GM06990 (cell line): ENCODE measurements at regions not wholly inside any gene's neighbourhood (a gene's known extent, or its start where the extent isn't known, plus 50 kb on each side); places are given as distances from the start of the nearest gene placed in this dataset.

Experiments
- DNase-seq: peaks from one replicate; pipeline ENCODE4 v3.0.0-alpha.2; 2011; ENCODE audit not compliant: insufficient read length; ENCODE audit errors: extremely low read depth
- H3K27me3 ChIP-seq: replicated peaks from 2 replicates; pipeline ENCODE4 v1.6.0; 2011; ENCODE audit warnings: low read length; ENCODE audit not compliant: control insufficient read depth, insufficient read depth
- H3K36me3 ChIP-seq: 2 replicates; pipeline ENCODE4 v1.5.1; 2011; ENCODE audit warnings: low read length; ENCODE audit not compliant: control insufficient read depth, insufficient read depth
- H3K4me3 ChIP-seq: replicated peaks from 2 replicates; pipeline ENCODE4 v1.5.1; 2011; ENCODE audit warnings: low read depth, mild to moderate bottlenecking, control low read depth, low read length
- TF ChIP-seq, protein P1 (sequence below): IDR thresholded peaks from 2 replicates; pipeline ENCODE4 v1.5.1; 2011; ENCODE audit warnings: low read length, control low read depth, mild to moderate bottlenecking, inconsistent platforms; ENCODE audit not compliant: insufficient read depth, poor library complexity, severe bottlenecking

DNA sequence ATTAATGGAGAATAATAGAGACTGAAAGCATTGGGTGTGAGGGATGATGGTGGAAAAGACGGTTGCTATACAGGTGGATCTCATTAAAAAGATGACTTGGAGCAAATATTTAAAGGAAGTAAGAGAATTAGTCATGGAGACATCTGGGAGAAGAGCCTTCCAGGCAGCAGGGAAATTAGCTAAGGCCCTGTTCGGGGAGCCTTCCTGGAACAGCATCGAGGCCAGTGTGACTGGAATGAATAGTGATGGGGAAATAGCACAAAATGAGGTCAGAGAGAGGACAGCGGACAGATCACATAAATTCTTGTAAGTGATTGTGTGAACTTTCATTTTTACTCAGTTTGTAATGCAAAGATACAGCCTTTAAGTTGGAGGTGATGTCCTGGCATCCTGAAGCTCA lies 842.3 kb downstream of the SLC6A15 start:
- TF ChIP-seq, protein P1, sequence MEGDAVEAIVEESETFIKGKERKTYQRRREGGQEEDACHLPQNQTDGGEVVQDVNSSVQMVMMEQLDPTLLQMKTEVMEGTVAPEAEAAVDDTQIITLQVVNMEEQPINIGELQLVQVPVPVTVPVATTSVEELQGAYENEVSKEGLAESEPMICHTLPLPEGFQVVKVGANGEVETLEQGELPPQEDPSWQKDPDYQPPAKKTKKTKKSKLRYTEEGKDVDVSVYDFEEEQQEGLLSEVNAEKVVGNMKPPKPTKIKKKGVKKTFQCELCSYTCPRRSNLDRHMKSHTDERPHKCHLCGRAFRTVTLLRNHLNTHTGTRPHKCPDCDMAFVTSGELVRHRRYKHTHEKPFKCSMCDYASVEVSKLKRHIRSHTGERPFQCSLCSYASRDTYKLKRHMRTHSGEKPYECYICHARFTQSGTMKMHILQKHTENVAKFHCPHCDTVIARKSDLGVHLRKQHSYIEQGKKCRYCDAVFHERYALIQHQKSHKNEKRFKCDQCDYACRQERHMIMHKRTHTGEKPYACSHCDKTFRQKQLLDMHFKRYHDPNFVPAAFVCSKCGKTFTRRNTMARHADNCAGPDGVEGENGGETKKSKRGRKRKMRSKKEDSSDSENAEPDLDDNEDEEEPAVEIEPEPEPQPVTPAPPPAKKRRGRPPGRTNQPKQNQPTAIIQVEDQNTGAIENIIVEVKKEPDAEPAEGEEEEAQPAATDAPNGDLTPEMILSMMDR: no peak
- no peaks in the 10 kb centered on the region for H3K36me3 ChIP-seq
- DNase-seq: no peak
- no peaks in the 10 kb centered on the region for H3K27me3 ChIP-seq
- H3K4me3 ChIP-seq: no peak overlapping the region

DNA sequence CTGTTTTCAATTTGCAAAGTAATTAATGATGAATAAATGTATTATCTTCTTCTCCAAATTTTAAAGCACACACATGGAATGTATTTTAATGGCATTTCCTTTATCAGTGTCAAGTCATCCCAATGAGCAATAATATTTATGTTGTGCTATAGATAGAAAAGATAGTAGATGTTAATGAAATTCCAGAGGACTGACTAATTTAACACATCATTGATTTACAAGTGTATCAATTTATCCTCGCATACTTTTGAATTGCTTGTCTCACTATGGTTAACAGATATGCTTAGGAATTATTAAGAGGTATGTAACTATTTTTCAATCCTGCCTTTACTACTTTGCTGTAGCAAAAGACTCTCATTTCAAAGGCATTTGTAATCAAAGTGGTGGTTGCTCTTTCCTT lies 842.9 kb downstream of the SLC6A15 start:
- no peak for DNase-seq
- Histone ChIP-seq H3K4me3 (no peak overlapping the region), H3K27me3 (no peaks in the 10 kb centered on the region), H3K36me3 (no peaks in the 10 kb centered on the region)
- TF ChIP-seq, protein P1: no peak

DNA sequence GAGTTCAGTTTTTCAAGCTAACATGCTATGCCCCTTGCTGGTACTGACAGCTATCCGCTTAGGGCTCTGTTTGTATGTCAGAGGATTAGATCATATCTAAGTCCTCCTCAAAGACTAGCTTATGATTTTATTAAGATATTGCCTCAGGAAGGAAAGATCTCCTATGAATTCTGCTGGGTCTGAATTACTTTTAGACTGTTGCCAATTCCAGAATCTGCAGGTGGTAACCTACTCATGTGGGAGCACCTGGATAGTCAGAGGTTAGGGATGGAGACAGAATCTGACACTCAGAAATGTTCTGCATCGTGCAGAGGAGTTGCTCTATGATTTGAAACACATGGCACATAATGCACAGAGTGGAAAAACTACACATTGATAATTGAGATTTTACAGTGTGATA lies 843.4 kb downstream of the SLC6A15 start:
- H3K27me3 ChIP-seq: no peaks in the 10 kb centered on the region
- TF ChIP-seq, protein P1: no peak
- no peak for DNase-seq
- H3K4me3 ChIP-seq: no peak overlapping the region
- no peaks in the 10 kb centered on the region for H3K36me3 ChIP-seq

DNA sequence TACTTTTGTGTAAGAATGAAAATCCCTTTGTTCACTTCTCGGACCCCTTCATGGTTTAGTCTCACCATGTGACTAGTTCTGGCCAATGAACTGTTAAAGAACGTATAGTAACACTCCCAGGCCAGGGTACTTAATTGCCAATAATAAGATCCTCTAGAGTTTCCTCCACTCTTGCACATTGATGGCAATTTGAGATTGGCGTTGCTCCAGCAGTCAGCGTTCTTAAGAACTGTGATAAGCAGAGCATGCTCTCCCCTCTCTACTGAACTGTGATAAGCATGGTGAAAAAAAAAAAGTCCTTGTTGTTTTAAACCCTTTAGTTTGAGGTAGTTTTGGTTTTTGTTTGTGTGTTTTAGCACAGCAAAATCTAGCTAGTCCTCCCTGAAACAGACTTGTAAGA lies 854.5 kb downstream of the SLC6A15 start:
- no peak for DNase-seq
- no peak overlapping the region for H3K4me3 ChIP-seq
- H3K36me3 ChIP-seq: no peaks in the 10 kb centered on the region
- H3K27me3 ChIP-seq: no peaks in the 10 kb centered on the region
- TF ChIP-seq, protein P1: no peak

DNA sequence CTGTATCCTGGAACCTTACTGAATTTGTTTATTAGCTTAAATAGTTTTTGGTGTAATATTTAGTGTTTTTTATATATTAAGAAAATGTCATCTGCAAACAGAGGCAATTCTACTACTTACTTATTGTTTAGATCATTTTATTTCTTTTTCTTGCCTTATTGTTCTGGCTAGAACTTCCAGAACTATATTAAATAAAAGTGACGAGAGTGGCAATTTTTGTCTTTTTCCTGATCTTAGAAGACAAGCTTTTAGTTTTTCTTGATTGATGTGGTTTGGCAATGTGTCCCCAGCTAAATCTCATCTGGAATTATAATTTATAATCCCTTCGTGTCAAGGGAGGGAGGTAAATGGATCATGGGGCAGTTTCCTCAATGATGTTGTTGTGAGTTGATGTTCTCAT lies 857.8 kb downstream of the SLC6A15 start:
- TF ChIP-seq, protein P1: no peak
- no peaks in the 10 kb centered on the region for H3K36me3 ChIP-seq
- DNase-seq: no peak
- H3K4me3 ChIP-seq: no peak overlapping the region
- no peaks in the 10 kb centered on the region for H3K27me3 ChIP-seq

DNA sequence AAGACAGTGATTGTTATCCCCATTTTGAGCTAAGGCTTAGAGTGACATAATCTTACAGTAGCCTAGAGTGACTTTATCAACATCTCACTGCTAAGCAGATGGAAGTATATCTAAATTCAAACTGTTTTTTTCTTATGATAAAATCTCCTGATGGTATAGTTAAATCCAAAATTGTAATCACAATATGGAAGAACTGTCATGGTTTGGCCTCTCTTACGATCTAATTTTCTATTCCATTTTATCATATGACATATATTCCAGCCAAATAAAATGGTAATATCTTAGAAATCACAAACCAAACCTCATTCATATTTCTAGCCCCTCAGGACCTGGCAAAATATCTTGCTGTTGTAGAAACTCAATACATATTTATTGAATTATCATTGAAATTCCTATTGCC lies 864.7 kb downstream of the SLC6A15 start:
- Histone ChIP-seq H3K27me3 (no peaks in the 10 kb centered on the region), H3K4me3 (no peak overlapping the region), H3K36me3 (no peaks in the 10 kb centered on the region)
- DNase-seq: no peak
- TF ChIP-seq, protein P1: no peak
